ENCODE measurements at regions not wholly inside any gene's neighbourhood (a gene's known extent, or its start where the extent isn't known, plus 50 kb on each side); places are given as distances from the start of the nearest gene placed in this dataset.

DNA sequence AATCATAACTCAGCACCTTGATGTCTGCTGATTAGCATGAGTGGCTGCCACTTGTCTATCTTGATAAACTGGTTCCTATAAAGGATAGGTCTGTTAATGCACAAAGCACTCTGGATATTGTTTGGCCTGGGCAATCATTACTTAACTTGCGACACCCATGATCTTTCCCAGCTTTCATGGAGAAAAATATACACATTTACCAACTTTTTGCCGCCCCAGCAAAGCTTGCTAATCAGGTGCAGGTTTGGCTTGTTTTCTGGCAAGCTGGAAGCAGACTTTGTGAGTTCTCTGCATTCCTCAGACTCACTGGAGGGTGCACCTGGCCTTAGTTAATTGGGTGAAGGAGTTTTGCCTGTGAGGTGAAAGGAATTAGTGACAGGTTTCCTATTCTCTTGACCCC is 1126.4 kb upstream of the FLRT2 start:
- Histone ChIP-seq H3K9ac (ENCODE audit: insufficient read depth in 1 of 2, low read length in 2 of 2) (no peak overlapping the region), H3K36me3 (ENCODE audit: control insufficient read depth in 4 of 4, insufficient read depth in 4 of 4, low read length in 4 of 4) (no peaks in the 10 kb centered on the region), H3K27me3 (ENCODE audit: control insufficient read depth in 3 of 3, insufficient read depth in 3 of 3, low read length in 2 of 3) (no peaks in the 10 kb centered on the region), H3K9me3 (ENCODE audit: control insufficient read depth in 4 of 4, insufficient read depth in 3 of 4, low read length in 3 of 4) (no peaks in the 10 kb centered on the region), H3K4me3 (no peak overlapping the region), H3K4me1 (ENCODE audit: control insufficient read depth in 5 of 5, insufficient read depth in 5 of 5, low read length in 5 of 5) (peaks cover 0 to 4% (median 0%) of the 10 kb centered on the region in 5 donors), H3K27ac (ENCODE audit: low read depth in 1 of 2, low read length in 1 of 2) (no peak overlapping the region)
- ATAC-seq (ENCODE audit: insufficient read depth, low FRiP score) (no peak), DNase-seq (peak; percentile 58 to 78 (median 62))
- WGBS, 2 donors = 66 to 82% methylated on average over 2 of the region's 2 CpGs
- TF ChIP-seq, protein P1, sequence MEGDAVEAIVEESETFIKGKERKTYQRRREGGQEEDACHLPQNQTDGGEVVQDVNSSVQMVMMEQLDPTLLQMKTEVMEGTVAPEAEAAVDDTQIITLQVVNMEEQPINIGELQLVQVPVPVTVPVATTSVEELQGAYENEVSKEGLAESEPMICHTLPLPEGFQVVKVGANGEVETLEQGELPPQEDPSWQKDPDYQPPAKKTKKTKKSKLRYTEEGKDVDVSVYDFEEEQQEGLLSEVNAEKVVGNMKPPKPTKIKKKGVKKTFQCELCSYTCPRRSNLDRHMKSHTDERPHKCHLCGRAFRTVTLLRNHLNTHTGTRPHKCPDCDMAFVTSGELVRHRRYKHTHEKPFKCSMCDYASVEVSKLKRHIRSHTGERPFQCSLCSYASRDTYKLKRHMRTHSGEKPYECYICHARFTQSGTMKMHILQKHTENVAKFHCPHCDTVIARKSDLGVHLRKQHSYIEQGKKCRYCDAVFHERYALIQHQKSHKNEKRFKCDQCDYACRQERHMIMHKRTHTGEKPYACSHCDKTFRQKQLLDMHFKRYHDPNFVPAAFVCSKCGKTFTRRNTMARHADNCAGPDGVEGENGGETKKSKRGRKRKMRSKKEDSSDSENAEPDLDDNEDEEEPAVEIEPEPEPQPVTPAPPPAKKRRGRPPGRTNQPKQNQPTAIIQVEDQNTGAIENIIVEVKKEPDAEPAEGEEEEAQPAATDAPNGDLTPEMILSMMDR (IDR thresholded peaks at IDR 0.05; ENCODE audit: control extremely low read depth, extremely low read depth) = no peak

DNA sequence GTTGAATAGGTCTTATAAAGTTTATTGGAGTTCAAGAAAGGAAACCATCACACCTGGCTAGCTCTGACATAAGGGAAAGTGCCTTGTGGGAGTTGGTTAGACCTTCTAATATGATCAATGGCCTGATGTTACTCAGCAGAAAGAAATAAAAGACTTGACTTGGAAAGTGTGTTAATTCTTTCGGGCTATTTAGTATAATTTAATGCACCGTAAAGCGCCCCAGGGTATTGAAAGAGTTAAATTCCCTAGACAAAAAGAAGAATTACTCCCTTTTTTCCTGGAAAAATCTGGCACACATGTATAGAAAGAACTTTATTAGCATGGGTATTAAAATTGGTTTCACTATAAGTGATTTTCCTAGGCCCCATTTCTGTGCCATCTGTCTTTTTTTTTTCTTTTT is 1125.7 kb upstream of the FLRT2 start:
- Histone ChIP-seq H3K4me1 (ENCODE audit: control insufficient read depth in 5 of 5, insufficient read depth in 5 of 5, low read length in 5 of 5) (peaks cover 0 to 4% (median 0%) of the 10 kb centered on the region in 5 donors), H3K36me3 (ENCODE audit: control insufficient read depth in 4 of 4, insufficient read depth in 4 of 4, low read length in 4 of 4) (no peaks in the 10 kb centered on the region), H3K9me3 (ENCODE audit: control insufficient read depth in 4 of 4, insufficient read depth in 3 of 4, low read length in 3 of 4) (no peaks in the 10 kb centered on the region), H3K9ac (ENCODE audit: insufficient read depth in 1 of 2, low read length in 2 of 2) (no peak overlapping the region), H3K27ac (ENCODE audit: low read depth in 1 of 2, low read length in 1 of 2) (no peak overlapping the region), H3K4me3 (no peak overlapping the region), H3K27me3 (ENCODE audit: control insufficient read depth in 3 of 3, insufficient read depth in 3 of 3, low read length in 2 of 3) (no peaks in the 10 kb centered on the region)
- ATAC-seq (ENCODE audit: insufficient read depth, low FRiP score) (no peak), DNase-seq (no peak)
- 96 to 97% methylated on average over 3 of the region's 3 CpGs for WGBS, 2 donors
- TF ChIP-seq, protein P1 (IDR thresholded peaks at IDR 0.05; ENCODE audit: control extremely low read depth, extremely low read depth) = no peak

DNA sequence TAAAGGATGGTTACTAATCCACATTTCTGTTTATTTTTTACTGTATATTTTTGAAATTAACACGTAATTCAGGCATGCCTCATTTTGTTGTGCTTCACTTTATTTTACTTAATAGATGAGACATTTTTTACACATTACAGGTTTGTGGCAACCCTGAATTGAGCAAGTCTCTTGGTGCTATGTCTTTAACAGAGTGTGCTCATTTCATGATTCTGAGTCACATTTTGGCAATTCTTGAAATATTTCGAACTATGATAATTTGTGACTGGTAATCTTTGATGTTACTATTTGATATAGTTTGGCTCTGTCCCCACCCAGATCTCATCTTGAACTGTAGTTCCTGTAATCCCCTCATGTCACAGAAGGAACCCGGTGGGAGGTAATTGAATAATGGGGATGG is 1120.5 kb upstream of the FLRT2 start:
- no peak for DNase-seq
- no peaks in the 10 kb centered on the region for H3K27me3 ChIP-seq (ENCODE audit: control insufficient read depth in 3 of 3, insufficient read depth in 3 of 3, low read length in 2 of 3)
- no peak overlapping the region for H3K4me3 ChIP-seq
- peaks cover 0 to 2% (median 0%) of the 10 kb centered on the region in 4 donors for H3K9me3 ChIP-seq (ENCODE audit: control insufficient read depth in 4 of 4, insufficient read depth in 3 of 4, low read length in 3 of 4)
- WGBS, 2 donors = 73 to 84% methylated on average over 3 of the region's 3 CpGs
- ATAC-seq (ENCODE audit: insufficient read depth, low FRiP score) = no peak
- H3K27ac ChIP-seq (ENCODE audit: low read depth in 1 of 2, low read length in 1 of 2) = no peak overlapping the region
- H3K9ac ChIP-seq (ENCODE audit: insufficient read depth in 1 of 2, low read length in 2 of 2) = no peak overlapping the region
- peaks cover 0 to 4% (median 0%) of the 10 kb centered on the region in 5 donors for H3K4me1 ChIP-seq (ENCODE audit: control insufficient read depth in 5 of 5, insufficient read depth in 5 of 5, low read length in 5 of 5)
- no peaks in the 10 kb centered on the region for H3K36me3 ChIP-seq (ENCODE audit: control insufficient read depth in 4 of 4, insufficient read depth in 4 of 4, low read length in 4 of 4)
- TF ChIP-seq, protein P1 (IDR thresholded peaks at IDR 0.05; ENCODE audit: control extremely low read depth, extremely low read depth) = no peak

DNA sequence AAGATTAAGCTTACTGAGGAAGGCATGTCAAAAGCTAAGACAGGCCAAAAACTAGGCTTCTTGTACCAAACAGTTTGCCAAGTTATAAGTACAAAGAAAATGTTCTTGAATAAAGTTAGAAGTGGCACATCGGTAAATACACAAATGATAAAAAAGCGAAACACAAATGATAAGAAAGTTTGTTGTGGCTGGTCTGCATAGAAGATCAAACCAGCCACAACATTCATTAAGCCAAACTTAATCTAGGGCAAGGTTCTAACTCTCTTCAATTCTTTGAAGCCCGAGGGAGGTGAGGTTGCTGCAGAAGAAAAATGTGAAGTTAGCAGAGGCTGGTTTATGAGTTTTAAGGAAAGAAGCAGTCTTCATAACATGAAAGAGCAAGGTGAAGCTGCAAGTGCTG is 1119.6 kb upstream of the FLRT2 start:
- WGBS, 2 donors = 75 to 88% methylated on average over 3 of the region's 3 CpGs

More for the DNA sequence above, 1119.6 kb upstream of the FLRT2 start:
- H3K4me1 ChIP-seq (ENCODE audit: control insufficient read depth in 5 of 5, insufficient read depth in 5 of 5, low read length in 5 of 5) = no peaks in the 10 kb centered on the region
- no peak overlapping the region for H3K9ac ChIP-seq (ENCODE audit: insufficient read depth in 1 of 2, low read length in 2 of 2)
- peaks cover 0 to 2% (median 0%) of the 10 kb centered on the region in 4 donors for H3K9me3 ChIP-seq (ENCODE audit: control insufficient read depth in 4 of 4, insufficient read depth in 3 of 4, low read length in 3 of 4)
- H3K4me3 ChIP-seq = no peak overlapping the region
- H3K27ac ChIP-seq (ENCODE audit: low read depth in 1 of 2, low read length in 1 of 2) = no peak overlapping the region
- TF ChIP-seq, protein P1 (IDR thresholded peaks at IDR 0.05; ENCODE audit: control extremely low read depth, extremely low read depth) = no peak
- DNase-seq = no peak
- H3K27me3 ChIP-seq (ENCODE audit: control insufficient read depth in 3 of 3, insufficient read depth in 3 of 3, low read length in 2 of 3) = no peaks in the 10 kb centered on the region
- ATAC-seq (ENCODE audit: insufficient read depth, low FRiP score) = no peak
- no peaks in the 10 kb centered on the region for H3K36me3 ChIP-seq (ENCODE audit: control insufficient read depth in 4 of 4, insufficient read depth in 4 of 4, low read length in 4 of 4)
